Neuronal stem cell (in vitro differentiated cells): ENCODE measurements at regions not wholly inside any gene's neighbourhood (a gene's known extent, or its start where the extent isn't known, plus 50 kb on each side); places are given as distances from the start of the nearest gene placed in this dataset.

Experiments
- DNase-seq: peaks from one replicate; pipeline ENCODE4 v3.0.0-alpha.2; 2013; ENCODE audit warnings: low spot score
- H2AFZ ChIP-seq: one replicate; pipeline ENCODE4 v1.6.1; 2013; ENCODE audit warnings: mild to moderate bottlenecking, low read length, inconsistent platforms
- H2AK5ac ChIP-seq: 2 replicates; pipeline ENCODE4 v1.6.1; 2013; ENCODE audit warnings: low read depth, mild to moderate bottlenecking, inconsistent platforms, low read length, moderate library complexity, mixed read lengths
- H2BK120ac ChIP-seq: 2 replicates; pipeline ENCODE4 v1.6.1; 2013; ENCODE audit warnings: low read depth, mild to moderate bottlenecking, inconsistent platforms, low read length, moderate library complexity, mixed read lengths
- H2BK12ac ChIP-seq: one replicate; pipeline ENCODE4 v1.6.1; 2013; ENCODE audit warnings: low read length, inconsistent platforms
- H2BK15ac ChIP-seq: 2 replicates; pipeline ENCODE4 v1.6.1; 2013; ENCODE audit warnings: mild to moderate bottlenecking, low read length, inconsistent platforms, mixed read lengths
- H2BK5ac ChIP-seq: one replicate; pipeline ENCODE4 v1.6.1; 2013; ENCODE audit warnings: inconsistent platforms, mild to moderate bottlenecking, low read length, moderate library complexity
- H3K14ac ChIP-seq: one replicate; pipeline ENCODE4 v1.6.1; 2013; ENCODE audit warnings: low read length, inconsistent platforms
- H3K18ac ChIP-seq: 2 replicates; pipeline ENCODE4 v1.6.1; 2013; ENCODE audit warnings: low read length, inconsistent platforms
- H3K23ac ChIP-seq: 2 replicates; pipeline ENCODE4 v1.6.1; 2013; ENCODE audit warnings: low read depth, mild to moderate bottlenecking, mixed read lengths, low read length, inconsistent platforms; ENCODE audit not compliant: poor library complexity
- H3K27ac ChIP-seq: replicated peaks from 3 replicates; pipeline ENCODE4 v1.5.1; 2013; ENCODE audit warnings: low read length, inconsistent platforms
- H3K27me3 ChIP-seq, 3 experiments: 2 replicates each; pipeline ENCODE4 v1.6.1; 2013; ENCODE audit warnings: low read length in 3 of 3, mild to moderate bottlenecking in 2 of 3, inconsistent platforms in 1 of 3, low read depth in 1 of 3, mixed read lengths in 1 of 3, moderate library complexity in 1 of 3; ENCODE audit not compliant: control insufficient read depth in 3 of 3, insufficient read depth in 3 of 3
- H3K36me3 ChIP-seq, 2 donors: replicated peaks in 1 of 2; 2 replicates each; pipeline ENCODE4 v1.6.1; 2013; ENCODE audit warnings: low read length in 2 of 2; ENCODE audit not compliant: control insufficient read depth in 2 of 2, insufficient read depth in 2 of 2
- H3K4ac ChIP-seq: 2 replicates; pipeline ENCODE4 v1.6.1; 2013; ENCODE audit warnings: inconsistent platforms, mild to moderate bottlenecking, low read length, moderate library complexity
- H3K4me1 ChIP-seq, 2 donors: 1 replicate in 1 of 2; 2 replicates in 1 of 2; pipeline ENCODE4 v1.6.1; 2013; ENCODE audit warnings: low read length in 2 of 2, low read depth in 1 of 2; ENCODE audit not compliant: control insufficient read depth in 2 of 2, insufficient read depth in 1 of 2
- H3K4me2 ChIP-seq: one replicate; pipeline ENCODE4 v1.6.1; 2013; ENCODE audit warnings: mild to moderate bottlenecking, low read length, inconsistent platforms; ENCODE audit not compliant: insufficient read depth, poor library complexity, severe bottlenecking
- H3K4me3 ChIP-seq, 2 donors: 2 replicates each; pipeline ENCODE4 v1.5.1; 2013; ENCODE audit warnings: low read length in 2 of 2, mild to moderate bottlenecking in 2 of 2, inconsistent platforms in 1 of 2, moderate library complexity in 1 of 2
- H3K79me1 ChIP-seq: one replicate; pipeline ENCODE4 v1.6.1; 2013; ENCODE audit warnings: low read depth, mild to moderate bottlenecking, inconsistent platforms, low read length, moderate library complexity
- H3K9ac ChIP-seq: one replicate; pipeline ENCODE4 v1.6.1; 2013; ENCODE audit warnings: mild to moderate bottlenecking, low read depth, low read length, inconsistent platforms; ENCODE audit not compliant: poor library complexity
- H3K9me3 ChIP-seq, 2 donors: replicated peaks in 1 of 2; 2 replicates each; pipeline versions ENCODE3 to v1.6.1; 2013; ENCODE audit warnings: low read length in 2 of 2, mild to moderate bottlenecking in 2 of 2, inconsistent platforms in 1 of 2, low read depth in 1 of 2, mixed read lengths in 1 of 2, moderate library complexity in 1 of 2; ENCODE audit not compliant: control insufficient read depth in 2 of 2, insufficient read depth in 1 of 2
- H4K8ac ChIP-seq: one replicate; pipeline ENCODE4 v1.6.1; 2013; ENCODE audit warnings: low read depth, mild to moderate bottlenecking, inconsistent platforms, low read length, moderate library complexity
- H4K91ac ChIP-seq: one replicate; pipeline ENCODE4 v1.6.1; 2013; ENCODE audit warnings: low read length, low read depth, mild to moderate bottlenecking, inconsistent platforms; ENCODE audit not compliant: poor library complexity
- WGBS, 2 donors: extraction: QIAGEN DNeasy Blood & Tissue Kit; methylation state at CpG; one replicate each; pipeline ENCODE4 v1.1.7; 2013; ENCODE audit warnings: missing lambda C conversion rate in 2 of 2, mixed read lengths in 1 of 2; ENCODE audit not compliant: insufficient read length in 2 of 2, insufficient replicate concordance in 1 of 2; ENCODE audit errors: extremely low coverage in 2 of 2; 5-methylcytosine and 5-hydroxymethylcytosine counted together

DNA sequence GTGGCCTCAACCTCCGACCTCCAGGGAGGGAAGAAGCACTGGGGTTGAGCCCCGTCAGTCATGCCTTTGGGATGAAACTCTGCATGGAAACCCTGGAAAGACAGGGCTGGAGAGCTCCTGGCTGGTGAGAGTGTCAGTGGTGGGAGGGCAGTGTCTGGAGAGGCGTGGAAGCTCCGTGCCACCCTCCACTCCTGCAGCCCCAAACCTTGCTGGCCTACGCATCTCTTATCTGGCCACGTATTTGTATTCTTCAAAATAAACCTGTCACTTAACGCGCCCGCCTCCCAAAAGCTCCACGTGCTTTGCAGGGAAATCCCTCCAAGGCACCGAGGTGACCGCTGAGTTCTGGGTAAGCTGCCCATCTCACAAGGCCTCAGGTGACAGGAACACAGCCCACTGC is 84.3 kb downstream of the TEX29 start:
- Histone ChIP-seq H2BK12ac (no peak overlapping the region), H4K91ac (no peak overlapping the region), H3K27me3 (peaks cover 0 to 21% (median 0%) of the 10 kb centered on the region in 3 experiments), H3K9ac (no peak overlapping the region), H3K4ac (no peak overlapping the region), H4K8ac (no peak overlapping the region), H3K27ac (no peak overlapping the region), H3K4me2 (no peak overlapping the region), H2BK120ac (no peak overlapping the region), H3K14ac (no peak overlapping the region), H2AFZ (no peak overlapping the region), H3K79me1 (no peaks in the 10 kb centered on the region), H3K36me3 (no peaks in the 10 kb centered on the region), H2BK15ac (peak overlapping the region; percentile 32), H3K18ac (no peak overlapping the region), H3K9me3 (no peaks in the 10 kb centered on the region), H3K4me1 (no peaks in the 10 kb centered on the region), H2BK5ac (no peak overlapping the region), H3K4me3 (no peak overlapping the region), H2AK5ac (peak overlapping the region; percentile 44), H3K23ac (no peak overlapping the region)
- WGBS, 2 donors, result no CpG with 5 or more reads among the region's 12 CpGs
- DNase-seq, result no peak

DNA sequence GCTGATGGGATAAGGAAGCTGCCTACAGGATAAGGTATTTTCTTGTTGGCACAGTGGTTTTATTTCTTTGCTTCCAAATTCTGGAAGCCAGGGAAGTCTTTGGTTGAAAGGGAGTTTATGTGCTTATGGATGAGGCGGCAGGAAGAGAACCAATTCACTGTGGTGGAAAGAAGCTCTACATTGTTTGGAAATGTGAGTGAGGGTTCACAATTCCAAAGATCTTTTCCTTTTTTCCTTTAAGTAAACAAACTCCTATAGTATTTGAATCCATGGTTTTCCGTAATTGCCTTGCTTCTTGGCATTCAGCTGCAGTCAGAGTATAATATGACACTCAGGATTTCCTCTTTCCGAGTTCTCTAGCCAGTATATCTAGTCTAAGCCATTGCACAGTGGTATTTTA is 86.2 kb downstream of the TEX29 start:
- DNase-seq, result no peak
- Histone ChIP-seq H4K8ac (no peak overlapping the region), H3K4me3 (no peak overlapping the region), H2BK5ac (no peak overlapping the region), H2AFZ (no peak overlapping the region), H3K9me3 (no peaks in the 10 kb centered on the region), H3K4me2 (no peak overlapping the region), H3K79me1 (no peaks in the 10 kb centered on the region), H4K91ac (no peak overlapping the region), H3K14ac (no peak overlapping the region), H3K4me1 (peaks cover 0 to 3% of the 10 kb centered on the region in 2 donors), H2AK5ac (no peak overlapping the region), H3K18ac (no peak overlapping the region), H2BK120ac (no peak overlapping the region), H3K23ac (no peak overlapping the region), H3K9ac (no peak overlapping the region), H3K36me3 (no peaks in the 10 kb centered on the region), H2BK12ac (no peak overlapping the region), H3K27me3 (peaks cover 0 to 33% (median 0%) of the 10 kb centered on the region in 3 experiments), H3K4ac (no peak overlapping the region), H2BK15ac (no peak overlapping the region), H3K27ac (no peak overlapping the region)
- WGBS, 2 donors, result no CpG with 5 or more reads among the region's 3 CpGs

- no peak overlapping the region for H4K91ac ChIP-seq
- H3K18ac ChIP-seq, result peak overlapping the region; percentile 40
- no peak overlapping the region for H2BK12ac ChIP-seq
- H3K9ac ChIP-seq, result no peak overlapping the region
- peaks cover 0 to 38% (median 0%) of the 10 kb centered on the region in 3 experiments for H3K27me3 ChIP-seq
- H3K23ac ChIP-seq, result no peak overlapping the region
- H3K4me2 ChIP-seq, result no peak overlapping the region
- no peaks in the 10 kb centered on the region for H3K79me1 ChIP-seq
- no peak overlapping the region for H3K4ac ChIP-seq
- H2AFZ ChIP-seq, result no peak overlapping the region
- no peak overlapping the region for H2BK120ac ChIP-seq
- H2AK5ac ChIP-seq, result no peak overlapping the region
- H3K4me1 ChIP-seq, result peaks cover 8 to 9% of the 10 kb centered on the region in 2 donors
- no peaks in the 10 kb centered on the region for H3K9me3 ChIP-seq
- H3K14ac ChIP-seq, result no peak overlapping the region
- DNase-seq, result no peak
- H2BK15ac ChIP-seq, result no peak overlapping the region
- no peak overlapping the region for H3K27ac ChIP-seq
- H3K4me3 ChIP-seq, result no peak overlapping the region
- no peaks in the 10 kb centered on the region for H3K36me3 ChIP-seq
- peak overlapping the region; percentile 32 for H2BK5ac ChIP-seq
- H4K8ac ChIP-seq, result no peak overlapping the region
- WGBS, 2 donors, result no CpG with 5 or more reads among the region's 23 CpGs
Measured at GRCh38 chr13:111407381-111408131, 87.1 kb downstream of the TEX29 start.

- H4K91ac ChIP-seq, result no peak overlapping the region
- no peak overlapping the region for H2BK12ac ChIP-seq
- H3K79me1 ChIP-seq, result no peaks in the 10 kb centered on the region
- H3K4me1 ChIP-seq, result peaks cover 11 to 20% of the 10 kb centered on the region in 2 donors
- H3K9ac ChIP-seq, result no peak overlapping the region
- WGBS, 2 donors, result no CpG with 5 or more reads among the region's 10 CpGs
- no peak overlapping the region for H2BK120ac ChIP-seq
- no peak overlapping the region for H2AK5ac ChIP-seq
- no peak overlapping the region for H3K14ac ChIP-seq
- no peak overlapping the region for H2BK15ac ChIP-seq
- no peak overlapping the region for H3K18ac ChIP-seq
- H3K27me3 ChIP-seq, result peaks cover 0 to 52% (median 0%) of the 10 kb centered on the region in 3 experiments
- no peak overlapping the region for H3K4me2 ChIP-seq
- H3K36me3 ChIP-seq, result no peaks in the 10 kb centered on the region
- DNase-seq, result no peak
- H3K4ac ChIP-seq, result no peak overlapping the region
- no peak overlapping the region for H4K8ac ChIP-seq
- H2AFZ ChIP-seq, result no peak overlapping the region
- H3K23ac ChIP-seq, result no peak overlapping the region
- H2BK5ac ChIP-seq, result no peak overlapping the region
- no peaks in the 10 kb centered on the region for H3K9me3 ChIP-seq
- no peak overlapping the region for H3K4me3 ChIP-seq
- H3K27ac ChIP-seq, result no peak overlapping the region
Measured at GRCh38 chr13:111409413-111409812, 89.0 kb downstream of the TEX29 start.
